ENCODE measurements at regions not wholly inside any gene's neighbourhood (a gene's known extent, or its start where the extent isn't known, plus 50 kb on each side); places are given as distances from the start of the nearest gene placed in this dataset.

GRCh38 chr5:175378444-175379028 is 65.4 kb downstream of the DRD1 start:
- intact Hi-C loops (cut with micrococcal nuclease; ENCODE audit: unreplicated experiment): loop anchor here (2.0 kb wide), 1 partner anchor 34 kb away; no protein-coding TSS in a partner anchor
- Histone ChIP-seq H3K9me3 (ENCODE audit: low read depth, low read length, poor library complexity, severe bottlenecking) (no peaks in the 10 kb centered on the region), H3K27ac (ENCODE audit: low read depth, low read length, poor library complexity, severe bottlenecking) (no peak overlapping the region), H3K4me3 (ENCODE audit: low read depth, low read length, poor library complexity, severe bottlenecking) (no peak overlapping the region), H3K36me3 (ENCODE audit: insufficient read depth, low read length, poor library complexity, severe bottlenecking) (no peaks in the 10 kb centered on the region), H3K27me3 (replicated peaks; ENCODE audit: insufficient read depth, low read depth, low read length, poor library complexity) (peaks cover 15% of the 10 kb centered on the region), H3K4me1 (ENCODE audit: insufficient read depth, low read length, poor library complexity, severe bottlenecking) (peaks cover 34% of the 10 kb centered on the region)
- DNase-seq (ENCODE audit: low spot score): peak; percentile 96
- TF ChIP-seq CTCF (conservative IDR thresholded peaks at IDR 0.05; ENCODE audit: low read depth, low read length): no peak
- no peak for TF ChIP-seq EZH2 (IDR thresholded peaks at IDR 0.05; ENCODE audit: borderline replicate concordance, low read depth, low read length, poor library complexity, severe bottlenecking)
- CTCF ChIA-PET: no interaction called here
- BruUV-seq (replicated peaks): no TSS peak
- POLR2A ChIA-PET (ENCODE audit: low non-redundant PET): interaction anchor here (0.5 kb wide), 1 partner anchor 150 kb away, joined by 3 read pairs; no protein-coding TSS in a partner anchor

GRCh38 chr5:175377816-175378215 is 66.2 kb downstream of the DRD1 start:
- intact Hi-C loops (cut with micrococcal nuclease; ENCODE audit: unreplicated experiment): loop anchor here (2.0 kb wide), 1 partner anchor 33 kb away; no protein-coding TSS in a partner anchor
- POLR2A ChIA-PET (ENCODE audit: low non-redundant PET): interaction anchor here (0.5 kb wide), 1 partner anchor 151 kb away, joined by 3 read pairs; no protein-coding TSS in a partner anchor

GRCh38 chr5:175374166-175374875 is 69.7 kb downstream of the DRD1 start:
- Histone ChIP-seq H3K4me3 (ENCODE audit: low read depth, low read length, poor library complexity, severe bottlenecking) (no peak overlapping the region), H3K27ac (ENCODE audit: low read depth, low read length, poor library complexity, severe bottlenecking) (no peak overlapping the region), H3K36me3 (ENCODE audit: insufficient read depth, low read length, poor library complexity, severe bottlenecking) (no peaks in the 10 kb centered on the region), H3K9me3 (ENCODE audit: low read depth, low read length, poor library complexity, severe bottlenecking) (no peaks in the 10 kb centered on the region), H3K27me3 (replicated peaks; ENCODE audit: insufficient read depth, low read depth, low read length, poor library complexity) (peaks cover 12% of the 10 kb centered on the region), H3K4me1 (ENCODE audit: insufficient read depth, low read length, poor library complexity, severe bottlenecking) (peaks cover 18% of the 10 kb centered on the region)
- intact Hi-C loops (cut with micrococcal nuclease; ENCODE audit: unreplicated experiment): no loop called here
- ChIA-PET POLR2A (ENCODE audit: low non-redundant PET) (no interaction called here), CTCF (no interaction called here)
- no peak for DNase-seq (ENCODE audit: low spot score)
- TF ChIP-seq EZH2 (IDR thresholded peaks at IDR 0.05; ENCODE audit: borderline replicate concordance, low read depth, low read length, poor library complexity, severe bottlenecking): no peak
- no peak for TF ChIP-seq CTCF (conservative IDR thresholded peaks at IDR 0.05; ENCODE audit: low read depth, low read length)
- BruUV-seq (replicated peaks): no TSS peak

More at GRCh38 chr5:175377816-175378215, 66.2 kb downstream of the DRD1 start:
- CTCF ChIA-PET: interaction anchor here (0.7 kb wide), 1 partner anchor 226 kb away, joined by 3 read pairs; no protein-coding TSS in a partner anchor
- no peak overlapping the region for H3K4me3 ChIP-seq (ENCODE audit: low read depth, low read length, poor library complexity, severe bottlenecking)
- TF ChIP-seq CTCF (conservative IDR thresholded peaks at IDR 0.05; ENCODE audit: low read depth, low read length) (no peak), EZH2 (IDR thresholded peaks at IDR 0.05; ENCODE audit: borderline replicate concordance, low read depth, low read length, poor library complexity, severe bottlenecking) (no peak)
- BruUV-seq (replicated peaks): no TSS peak
- peaks cover 13% of the 10 kb centered on the region for H3K27me3 ChIP-seq (replicated peaks; ENCODE audit: insufficient read depth, low read depth, low read length, poor library complexity)
- H3K4me1 ChIP-seq (ENCODE audit: insufficient read depth, low read length, poor library complexity, severe bottlenecking): peaks cover 34% of the 10 kb centered on the region
- peak; percentile 48 for DNase-seq (ENCODE audit: low spot score)
- H3K36me3 ChIP-seq (ENCODE audit: insufficient read depth, low read length, poor library complexity, severe bottlenecking): no peaks in the 10 kb centered on the region
- no peaks in the 10 kb centered on the region for H3K9me3 ChIP-seq (ENCODE audit: low read depth, low read length, poor library complexity, severe bottlenecking)
- peak overlapping the region; percentile 49 for H3K27ac ChIP-seq (ENCODE audit: low read depth, low read length, poor library complexity, severe bottlenecking)

Measured in A673 (cell line).